Glutamatergic neuron (in vitro differentiated cells): ENCODE measurements at regions not wholly inside any gene's neighbourhood (a gene's known extent, or its start where the extent isn't known, plus 50 kb on each side); places are given as distances from the start of the nearest gene placed in this dataset.

Experiments used
- DNase-seq: peaks from one replicate; pipeline ENCODE4 v3.0.0; 2022
- H3K27ac Mint-ChIP-seq: one replicate; pipeline ENCODE4 v1.8.0; 2020; ENCODE audit warnings: mild to moderate bottlenecking, mixed read lengths, inconsistent platforms; ENCODE audit not compliant: unreplicated experiment
- H3K27me3 Mint-ChIP-seq: one replicate; pipeline ENCODE4 v1.8.0; 2020; ENCODE audit warnings: mild to moderate bottlenecking, moderate library complexity, mixed read lengths, inconsistent platforms; ENCODE audit not compliant: unreplicated experiment
- H3K36me3 Mint-ChIP-seq: one replicate; pipeline ENCODE4 v1.8.0; 2020; ENCODE audit warnings: mild to moderate bottlenecking, mixed read lengths, inconsistent platforms; ENCODE audit not compliant: unreplicated experiment
- H3K4me1 Mint-ChIP-seq: one replicate; pipeline ENCODE4 v1.8.0; 2020; ENCODE audit warnings: mild to moderate bottlenecking, low read depth, mixed read lengths, inconsistent platforms; ENCODE audit not compliant: unreplicated experiment
- H3K4me3 Mint-ChIP-seq: one replicate; pipeline ENCODE4 v1.8.0; 2020; ENCODE audit warnings: mild to moderate bottlenecking, mixed read lengths, inconsistent platforms; ENCODE audit not compliant: unreplicated experiment
- H3K9me3 Mint-ChIP-seq: one replicate; pipeline ENCODE4 v1.8.0; 2020; ENCODE audit warnings: mild to moderate bottlenecking, moderate library complexity, mixed read lengths, inconsistent platforms; ENCODE audit not compliant: unreplicated experiment
- CTCF ChIP-seq: fragments of 200-600 bp; sonication (generic); IDR thresholded peaks from one replicate; pipeline ENCODE4 v1.5.0; 2021; ENCODE audit not compliant: partially characterized antibody, unreplicated experiment

GRCh38 chr5:152900332-152900731, 495.3 kb upstream of the NMUR2 start:
- no peak for TF ChIP-seq CTCF
- no peak overlapping the region for H3K27ac Mint-ChIP-seq
- H3K4me1 Mint-ChIP-seq: no peaks in the 10 kb centered on the region
- no peaks in the 10 kb centered on the region for H3K9me3 Mint-ChIP-seq
- no peak for DNase-seq
- H3K4me3 Mint-ChIP-seq: no peak overlapping the region
- no peaks in the 10 kb centered on the region for H3K27me3 Mint-ChIP-seq
- H3K36me3 Mint-ChIP-seq: no peaks in the 10 kb centered on the region

GRCh38 chr5:152901754-152902153, 496.7 kb upstream of the NMUR2 start:
- Mint-ChIP-seq H3K9me3 (no peaks in the 10 kb centered on the region), H3K27me3 (no peaks in the 10 kb centered on the region), H3K27ac (no peak overlapping the region), H3K4me1 (no peaks in the 10 kb centered on the region), H3K36me3 (no peaks in the 10 kb centered on the region), H3K4me3 (no peak overlapping the region)
- no peak for TF ChIP-seq CTCF
- no peak for DNase-seq

- peaks cover 3% of the 10 kb centered on the region for H3K27me3 Mint-ChIP-seq
- no peak for DNase-seq
- no peaks in the 10 kb centered on the region for H3K36me3 Mint-ChIP-seq
- no peaks in the 10 kb centered on the region for H3K9me3 Mint-ChIP-seq
- no peak for TF ChIP-seq CTCF
- no peak overlapping the region for H3K4me3 Mint-ChIP-seq
- H3K27ac Mint-ChIP-seq: no peak overlapping the region
- no peaks in the 10 kb centered on the region for H3K4me1 Mint-ChIP-seq
These were observed 500.2 kb upstream of the NMUR2 start for GRCh38 chr5:152905286-152905685.

- H3K27me3 Mint-ChIP-seq: peaks cover 3% of the 10 kb centered on the region
- no peak for DNase-seq
- H3K36me3 Mint-ChIP-seq: no peaks in the 10 kb centered on the region
- no peak overlapping the region for H3K27ac Mint-ChIP-seq
- H3K9me3 Mint-ChIP-seq: no peaks in the 10 kb centered on the region
- no peak for TF ChIP-seq CTCF
- H3K4me3 Mint-ChIP-seq: no peak overlapping the region
- H3K4me1 Mint-ChIP-seq: no peaks in the 10 kb centered on the region
These were observed 502.6 kb upstream of the NMUR2 start for GRCh38 chr5:152907488-152908245.

- DNase-seq: no peak
- H3K27ac Mint-ChIP-seq: no peak overlapping the region
- no peak for TF ChIP-seq CTCF
These were observed 507.8 kb upstream of the NMUR2 start for GRCh38 chr5:152912924-152913323.

More at GRCh38 chr5:152912924-152913323, 507.8 kb upstream of the NMUR2 start:
- Mint-ChIP-seq H3K4me1 (no peaks in the 10 kb centered on the region), H3K27me3 (peaks cover 3% of the 10 kb centered on the region), H3K4me3 (no peak overlapping the region), H3K9me3 (no peaks in the 10 kb centered on the region), H3K36me3 (no peaks in the 10 kb centered on the region)
